GM19438 (cell line): ENCODE measurements at regions not wholly inside any gene's neighbourhood (a gene's known extent, or its start where the extent isn't known, plus 50 kb on each side); places are given as distances from the start of the nearest gene placed in this dataset.

Source experiments
- ATAC-seq: cut with Tn5 transposase; IDR thresholded peaks from one replicate; pipeline ENCODE4 v1.9.1; 2021; ENCODE audit warnings: low read depth; ENCODE audit not compliant: unreplicated experiment

GRCh38 chr18:76205906-76206305, 289.1 kb downstream of the ZNF516 start:
- ATAC-seq: no peak

GRCh38 chr18:76203552-76203951, 291.5 kb downstream of the ZNF516 start:
- no peak for ATAC-seq

- ATAC-seq: no peak
These were observed 292.7 kb downstream of the ZNF516 start for GRCh38 chr18:76202322-76202721.

- no peak for ATAC-seq
These were observed 299.4 kb downstream of the ZNF516 start for GRCh38 chr18:76195601-76196000.

GRCh38 chr18:76188097-76188496, 306.9 kb downstream of the ZNF516 start:
- no peak for ATAC-seq

- ATAC-seq: no peak
These were observed 315.8 kb downstream of the ZNF516 start for GRCh38 chr18:76179257-76179656.

GRCh38 chr18:76177160-76177559, 317.9 kb downstream of the ZNF516 start:
- ATAC-seq: no peak

GRCh38 chr18:76174451-76174850, 320.6 kb downstream of the ZNF516 start:
- no peak for ATAC-seq

GRCh38 chr18:76169733-76170132, 325.3 kb downstream of the ZNF516 start:
- ATAC-seq: no peak

GRCh38 chr18:76167845-76168621, 327.0 kb downstream of the ZNF516 start:
- no peak for ATAC-seq

- no peak for ATAC-seq
These were observed 327.6 kb downstream of the ZNF516 start for GRCh38 chr18:76167410-76167809.

GRCh38 chr18:76162886-76163285, 332.2 kb downstream of the ZNF516 start:
- no peak for ATAC-seq

- no peak for ATAC-seq
These were observed 333.1 kb downstream of the ZNF516 start for GRCh38 chr18:76161983-76162382.

GRCh38 chr18:76153691-76154090, 341.4 kb downstream of the ZNF516 start:
- ATAC-seq: no peak

- no peak for ATAC-seq
These were observed 345.3 kb downstream of the ZNF516 start for GRCh38 chr18:76149734-76150133.

- ATAC-seq: no peak
These were observed 345.8 kb downstream of the ZNF516 start for GRCh38 chr18:76149284-76149683.

GRCh38 chr18:76145521-76146376, 349.3 kb downstream of the ZNF516 start:
- ATAC-seq: no peak

- ATAC-seq: no peak
These were observed 350.2 kb downstream of the ZNF516 start for GRCh38 chr18:76144844-76145243.

- no peak for ATAC-seq
These were observed 352.4 kb downstream of the ZNF516 start for GRCh38 chr18:76142611-76143010.

GRCh38 chr18:76139844-76140243, 355.2 kb downstream of the ZNF516 start:
- ATAC-seq: no peak

GRCh38 chr18:76137216-76137615, 357.8 kb downstream of the ZNF516 start:
- ATAC-seq: no peak

- ATAC-seq: no peak
These were observed 358.3 kb downstream of the ZNF516 start for GRCh38 chr18:76136701-76137100.
